DOHH2 (cell line): ENCODE measurements at regions not wholly inside any gene's neighbourhood (a gene's known extent, or its start where the extent isn't known, plus 50 kb on each side); places are given as distances from the start of the nearest gene placed in this dataset.

Experiments
- H3F3A ChIP-seq: fragments of 200-600 bp; sonication (generic), shearing (Covaris generic); 2 replicates; pipeline ENCODE4 v1.6.0; 2016; ENCODE audit warnings: antibody characterized with exemption, mild to moderate bottlenecking; ENCODE audit not compliant: control insufficient read depth, insufficient read depth
- H3K27ac ChIP-seq: fragments of 200-600 bp; sonication (generic); 2 replicates; pipeline ENCODE4 v1.5.1; 2014; ENCODE audit warnings: low read depth, mild to moderate bottlenecking, low read length, moderate library complexity
- H3K27me3 ChIP-seq: fragments of 200-600 bp; sonication (generic); 2 replicates; pipeline ENCODE4 v1.6.1; 2014; ENCODE audit warnings: mild to moderate bottlenecking, low read length, mixed read lengths; ENCODE audit not compliant: control insufficient read depth
- H3K36me3 ChIP-seq: fragments of 200-600 bp; sonication (generic); 2 replicates; pipeline ENCODE4 v1.6.1; 2014; ENCODE audit warnings: mild to moderate bottlenecking, low read length, moderate library complexity, mixed read lengths; ENCODE audit not compliant: control insufficient read depth
- H3K4me1 ChIP-seq: fragments of 200-600 bp; sonication (generic); 2 replicates; pipeline ENCODE4 v1.6.1; 2014; ENCODE audit warnings: mild to moderate bottlenecking, low read length, mixed read lengths; ENCODE audit not compliant: control insufficient read depth
- H3K4me2 ChIP-seq: fragments of 200-600 bp; sonication (generic); 2 replicates; pipeline ENCODE4 v1.6.0; 2014; ENCODE audit warnings: mild to moderate bottlenecking, low read length, moderate library complexity
- H3K4me3 ChIP-seq: fragments of 200-600 bp; sonication (generic); 2 replicates; pipeline ENCODE4 v1.5.1; 2014; ENCODE audit warnings: mild to moderate bottlenecking, low read length, mixed read lengths
- H3K79me2 ChIP-seq: fragments of 200-600 bp; sonication (generic); 2 replicates; pipeline ENCODE4 v1.6.1; 2014; ENCODE audit warnings: mild to moderate bottlenecking, low read length, mixed read lengths; ENCODE audit not compliant: control insufficient read depth
- H3K9me2 ChIP-seq: fragments of 200-600 bp; sonication (generic); replicated peaks from 2 replicates; pipeline ENCODE4 v1.6.1; 2014; ENCODE audit warnings: mild to moderate bottlenecking, low read length, mixed read lengths; ENCODE audit not compliant: control insufficient read depth
- H3K9me3 ChIP-seq: fragments of 200-600 bp; sonication (generic); 2 replicates; pipeline ENCODE4 v1.6.1; 2014; ENCODE audit warnings: antibody characterized with exemption, low read length, mixed read lengths; ENCODE audit not compliant: control insufficient read depth, insufficient read depth
- H4K20me1 ChIP-seq: fragments of 200-600 bp; sonication (generic); 2 replicates; pipeline ENCODE4 v1.6.0; 2014; ENCODE audit warnings: low read depth, mild to moderate bottlenecking, antibody characterized with exemption, low read length, moderate library complexity; ENCODE audit not compliant: control insufficient read depth, insufficient read depth
- CTCF ChIP-seq: fragments of 200-600 bp; sonication (generic); IDR thresholded peaks from one replicate; pipeline ENCODE4 v1.5.1; 2014; ENCODE audit warnings: antibody characterized with exemption, mild to moderate bottlenecking, low read depth, low read length; ENCODE audit not compliant: poor library complexity, severe bottlenecking
- EZH2phosphoT487 ChIP-seq: fragments of 200-600 bp; sonication (generic); IDR thresholded peaks from 2 replicates; pipeline ENCODE4 v1.6.1; 2017; ENCODE audit warnings: borderline replicate concordance, mild to moderate bottlenecking, antibody characterized with exemption, low read length, moderate library complexity, mixed read lengths

DNA sequence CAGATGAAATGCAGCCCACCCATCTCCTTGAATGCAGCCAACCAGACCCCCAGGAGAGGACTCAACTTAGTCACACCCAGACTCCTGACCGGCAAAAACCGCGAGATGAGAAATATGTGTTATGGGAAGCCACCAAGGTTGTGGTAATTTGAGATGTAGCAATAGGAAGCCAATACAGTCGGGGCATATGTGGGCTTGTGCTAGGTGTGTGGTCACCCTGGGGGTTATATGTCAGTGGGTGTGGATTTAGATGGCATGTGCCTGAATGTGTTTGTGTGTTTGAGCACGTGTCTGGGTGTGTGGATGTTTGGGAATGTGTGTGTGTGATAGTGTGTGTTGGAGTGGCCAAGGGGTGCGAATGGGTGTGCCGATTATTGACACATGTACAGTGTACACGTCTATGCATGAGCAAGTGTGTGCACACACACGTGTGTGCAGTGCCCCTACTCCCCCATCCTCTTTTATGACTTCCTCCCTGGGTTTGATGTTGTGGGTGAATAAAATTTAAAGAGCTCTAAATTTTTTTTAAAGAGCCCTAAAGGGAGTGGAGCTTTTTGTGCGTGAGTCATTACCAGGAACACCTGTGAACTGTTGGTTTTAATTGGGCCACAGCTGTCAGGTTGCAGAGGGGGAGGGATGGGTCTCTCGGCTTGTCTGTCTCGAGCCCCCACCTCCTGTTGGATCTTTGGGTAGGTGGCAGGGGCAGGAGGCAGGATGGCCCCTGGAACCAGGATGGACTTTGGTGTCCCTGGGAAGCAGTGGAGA, 86.8 kb downstream of the LHX2 start:
- no peaks in the 10 kb centered on the region for H3K4me1 ChIP-seq
- TF ChIP-seq CTCF (no peak), EZH2phosphoT487 (no peak)
- no peaks in the 10 kb centered on the region for H3K79me2 ChIP-seq
- no peaks in the 10 kb centered on the region for H4K20me1 ChIP-seq
- H3K4me3 ChIP-seq, result no peak overlapping the region
- H3K9me2 ChIP-seq, result no peaks in the 10 kb centered on the region
- H3K27ac ChIP-seq, result no peak overlapping the region
- no peaks in the 10 kb centered on the region for H3K9me3 ChIP-seq
- H3K27me3 ChIP-seq, result peaks cover 21% of the 10 kb centered on the region
- H3K36me3 ChIP-seq, result no peaks in the 10 kb centered on the region
- H3K4me2 ChIP-seq, result no peak overlapping the region
- H3F3A ChIP-seq, result no peaks in the 10 kb centered on the region

GRCh38 chr9:124099860-124100259, 88.3 kb downstream of the LHX2 start:
- Histone ChIP-seq H4K20me1 (no peaks in the 10 kb centered on the region), H3K27ac (no peak overlapping the region), H3K36me3 (no peaks in the 10 kb centered on the region), H3F3A (no peaks in the 10 kb centered on the region), H3K4me3 (no peak overlapping the region), H3K27me3 (peaks cover 21% of the 10 kb centered on the region), H3K4me2 (no peak overlapping the region), H3K9me3 (no peaks in the 10 kb centered on the region), H3K79me2 (no peaks in the 10 kb centered on the region), H3K9me2 (no peaks in the 10 kb centered on the region), H3K4me1 (no peaks in the 10 kb centered on the region)
- no peak for TF ChIP-seq CTCF
- no peak for TF ChIP-seq EZH2phosphoT487

DNA sequence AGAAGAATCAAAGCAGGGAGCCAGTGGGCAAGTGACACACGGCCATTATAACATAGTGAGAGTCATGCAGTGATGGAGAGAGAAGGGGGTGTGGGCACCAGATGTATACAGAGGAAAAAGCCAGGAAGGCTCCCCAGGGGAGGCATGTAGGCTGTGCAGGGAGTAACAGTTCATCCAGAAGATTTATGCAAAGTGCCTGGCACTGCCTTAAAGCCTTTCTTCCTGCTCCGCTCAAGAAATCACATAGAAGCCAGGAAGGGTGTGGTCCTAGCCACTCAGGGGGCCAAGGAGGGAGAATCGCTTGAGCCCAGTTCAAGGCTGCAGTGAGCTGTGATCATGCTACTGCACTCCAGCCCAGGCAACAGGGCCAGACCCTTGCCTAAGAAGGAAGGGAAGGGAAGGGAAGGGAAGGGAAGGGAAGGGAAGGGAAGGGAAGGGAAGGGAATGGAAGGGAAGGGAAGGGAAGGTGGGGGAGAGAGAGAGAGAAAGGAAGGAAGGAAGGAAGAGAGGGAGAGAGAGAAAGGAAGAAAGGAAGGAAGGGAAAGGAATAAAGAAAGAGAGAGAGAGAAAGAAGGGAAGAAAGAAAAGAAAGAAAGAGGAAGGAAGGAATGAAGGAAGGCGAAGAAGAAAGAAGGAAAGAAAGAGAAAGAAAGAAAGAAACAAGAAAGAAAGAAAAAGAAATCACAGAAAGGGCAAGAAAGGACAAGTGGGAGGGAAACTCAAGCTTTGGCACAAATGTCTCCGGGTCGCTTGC, 89.8 kb downstream of the LHX2 start:
- TF ChIP-seq CTCF (no peak), EZH2phosphoT487 (no peak)

More for the DNA sequence above, 89.8 kb downstream of the LHX2 start:
- no peaks in the 10 kb centered on the region for H3F3A ChIP-seq
- H3K4me3 ChIP-seq, result no peak overlapping the region
- peaks cover 21% of the 10 kb centered on the region for H3K27me3 ChIP-seq
- H3K4me2 ChIP-seq, result no peak overlapping the region
- no peaks in the 10 kb centered on the region for H3K79me2 ChIP-seq
- no peaks in the 10 kb centered on the region for H3K4me1 ChIP-seq
- no peaks in the 10 kb centered on the region for H3K36me3 ChIP-seq
- H3K27ac ChIP-seq, result no peak overlapping the region
- no peaks in the 10 kb centered on the region for H3K9me2 ChIP-seq
- H4K20me1 ChIP-seq, result no peaks in the 10 kb centered on the region
- no peaks in the 10 kb centered on the region for H3K9me3 ChIP-seq
